ENCODE measurements at regions not wholly inside any gene's neighbourhood (a gene's known extent, or its start where the extent isn't known, plus 50 kb on each side); places are given as distances from the start of the nearest gene placed in this dataset.
"Not testable (repeated sequence)": the region's sequence is repeated elsewhere in the genome, so short reads cannot be mapped to it uniquely, and the experiment has no call there.

DNA sequence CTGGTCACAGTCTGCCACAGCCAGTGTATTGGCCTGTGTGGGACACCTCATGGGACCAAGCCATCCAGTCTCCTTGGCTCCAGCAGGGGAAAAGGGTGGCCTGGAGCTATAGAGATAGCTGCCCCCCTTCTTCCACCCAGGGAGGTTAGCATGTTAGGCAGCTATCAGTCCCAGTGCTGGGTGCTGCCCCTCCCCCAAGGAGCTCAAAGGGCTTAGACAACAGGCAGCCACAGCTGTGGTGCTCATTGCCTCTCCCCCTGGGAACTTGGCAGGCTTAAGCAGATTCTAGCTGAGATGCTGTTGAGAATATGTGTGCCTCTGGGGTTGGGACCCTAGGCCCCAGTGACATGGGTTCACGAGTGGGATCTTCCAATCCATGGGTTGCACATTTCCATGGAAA, 226.0 kb upstream of the PTGER4 start:
- DNase-seq, result no peak

DNA sequence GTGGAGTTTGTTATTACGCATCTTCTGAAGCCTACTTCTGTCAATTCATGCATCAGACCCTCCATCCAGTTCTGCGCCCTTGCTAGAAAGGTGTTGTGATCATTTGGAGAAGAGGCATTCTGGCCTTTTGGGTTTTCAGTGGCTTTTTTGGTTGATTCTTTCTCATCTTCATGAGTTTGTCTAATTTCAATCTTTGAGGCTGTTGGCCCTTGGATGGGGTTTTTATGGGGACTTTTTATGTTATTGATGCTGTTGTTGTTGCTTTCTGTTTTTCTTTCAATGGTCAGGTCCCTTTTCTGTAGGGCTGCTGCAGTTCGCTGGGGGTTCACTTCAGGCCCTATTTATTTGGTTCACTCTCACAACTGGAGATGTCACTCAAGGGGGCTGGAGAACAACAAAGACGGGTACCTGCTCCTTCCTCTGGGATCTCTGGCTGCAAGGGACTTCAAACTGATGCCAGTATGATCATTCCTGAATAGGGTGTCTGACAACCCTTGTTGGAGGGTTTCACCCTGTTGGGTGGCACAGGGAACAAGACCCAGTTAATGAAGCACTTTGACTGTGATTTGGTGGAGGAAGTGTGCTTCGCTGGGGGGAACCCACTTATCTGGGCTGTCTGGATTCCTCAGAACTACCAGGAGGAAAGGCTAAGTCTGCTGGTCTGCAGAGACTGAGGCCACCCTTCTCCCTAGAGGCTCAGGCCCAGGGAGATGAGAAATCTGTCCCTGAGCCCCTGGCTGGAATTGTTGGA, 226.7 kb upstream of the PTGER4 start:
- no peak for DNase-seq

DNA sequence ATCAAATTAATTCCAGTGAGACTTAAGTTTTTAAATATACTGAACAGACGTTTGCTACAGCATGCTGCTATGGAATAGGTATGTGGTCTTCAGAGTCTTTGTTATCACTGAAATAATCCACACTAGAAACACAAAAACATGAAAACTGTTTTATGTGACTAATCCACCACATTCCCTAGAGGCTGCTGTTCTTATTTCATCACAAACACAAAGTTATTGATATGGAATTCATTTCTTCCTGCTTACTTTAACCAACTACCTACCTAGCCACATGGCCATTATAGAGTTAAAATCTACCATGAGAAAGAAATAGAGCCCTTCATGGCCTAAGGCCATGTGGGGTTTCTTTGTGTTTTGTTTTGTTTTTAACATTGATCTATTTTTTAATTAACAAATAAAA, 232.3 kb upstream of the PTGER4 start:
- DNase-seq, result no peak

DNA sequence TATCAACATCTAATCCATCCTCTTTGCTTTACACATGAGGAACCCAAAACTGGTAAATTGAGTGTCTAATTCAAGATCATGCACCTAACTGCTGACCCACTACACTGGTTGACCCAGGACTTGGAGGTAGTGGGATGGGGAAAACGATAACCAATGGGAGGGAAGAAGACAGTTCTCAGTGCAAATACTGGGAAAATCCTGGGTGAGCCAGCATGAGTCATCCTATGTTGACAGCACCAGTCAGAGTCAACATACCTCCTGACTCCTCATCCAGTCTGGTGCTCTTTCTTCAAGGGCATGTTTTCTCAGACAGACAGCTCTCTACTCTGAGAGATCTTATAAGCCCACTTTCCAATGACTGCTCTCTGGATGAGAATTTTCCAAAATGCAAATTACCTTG, 232.8 kb upstream of the PTGER4 start:
- no peak for DNase-seq

DNA sequence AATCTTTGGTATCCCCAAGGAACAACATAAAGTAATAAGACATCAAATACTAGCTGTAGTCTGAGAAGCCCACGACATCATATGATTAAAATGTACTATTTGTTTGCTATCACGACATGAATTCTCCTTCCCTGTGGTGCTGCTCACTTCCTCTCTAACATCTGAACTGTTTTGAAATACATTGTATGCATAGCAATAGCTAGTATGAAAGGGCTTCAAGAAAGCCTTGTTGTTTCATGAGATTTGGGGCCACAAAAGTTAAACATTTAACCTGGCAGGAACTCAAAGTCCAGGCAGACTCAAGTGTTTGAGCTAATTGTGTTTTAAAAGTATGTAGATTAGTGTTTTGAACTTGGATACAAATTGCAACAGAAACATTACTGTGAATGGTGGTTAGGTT, 237.4 kb upstream of the PTGER4 start:
- no peak for DNase-seq

DNA sequence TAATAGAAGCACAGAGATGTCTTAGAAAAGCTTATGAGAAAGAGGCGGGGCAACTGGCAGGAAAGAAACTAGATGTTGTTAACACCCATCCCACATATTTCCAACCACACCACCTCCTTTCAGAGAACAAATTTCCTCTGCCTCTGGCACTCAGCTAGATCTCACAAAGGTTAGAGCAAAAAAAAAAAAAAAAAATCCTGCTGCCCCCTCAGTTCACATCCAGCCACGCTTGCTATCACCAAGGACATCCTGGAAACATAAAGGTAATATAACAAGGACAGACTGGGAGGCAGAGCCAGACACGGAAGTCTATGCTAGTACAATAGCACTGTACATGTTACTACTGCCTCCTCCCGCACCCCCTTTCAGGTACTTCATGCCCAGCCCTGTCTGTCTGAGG, 238.0 kb upstream of the PTGER4 start:
- no peak for DNase-seq

DNA sequence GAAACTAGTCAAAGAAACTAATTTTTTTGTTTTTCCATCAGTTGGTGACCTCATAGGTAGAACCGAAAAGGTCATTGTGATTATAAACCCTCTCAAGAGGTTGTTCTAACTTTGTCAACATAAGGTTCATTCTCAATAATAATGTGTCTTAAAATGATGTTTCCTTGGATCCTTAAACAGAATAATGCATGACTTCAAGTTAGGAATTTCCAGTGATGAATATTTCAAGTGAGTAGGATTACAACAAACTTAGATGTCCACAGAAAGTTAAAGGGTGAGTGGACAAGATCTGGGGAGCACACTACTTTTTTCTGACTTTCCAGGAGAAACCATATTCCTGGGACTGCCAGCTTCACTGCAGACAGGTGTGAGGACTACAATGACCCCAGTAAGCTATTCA, 239.0 kb upstream of the PTGER4 start:
- no peak for DNase-seq

DNA sequence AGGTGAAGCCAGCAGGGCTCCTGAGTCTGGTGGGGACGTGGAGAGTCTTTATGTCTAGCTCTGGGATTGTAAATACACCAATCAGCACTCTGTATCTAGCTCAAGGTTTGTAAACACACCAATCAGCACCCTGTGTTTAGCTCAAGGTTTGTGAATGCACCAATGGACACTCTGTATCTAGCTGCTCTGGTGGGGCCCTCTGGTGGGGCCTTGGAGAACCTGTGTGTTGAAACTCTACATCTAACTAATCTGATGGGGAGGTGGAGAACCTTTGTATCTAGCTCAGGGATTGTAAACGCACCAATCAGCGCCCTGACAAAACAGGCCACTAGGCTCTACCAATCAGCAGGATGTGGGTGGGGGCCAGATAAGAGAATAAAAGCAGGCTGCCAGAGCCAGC, 240.6 kb upstream of the PTGER4 start:
- not testable (repeated sequence) for DNase-seq

DNA sequence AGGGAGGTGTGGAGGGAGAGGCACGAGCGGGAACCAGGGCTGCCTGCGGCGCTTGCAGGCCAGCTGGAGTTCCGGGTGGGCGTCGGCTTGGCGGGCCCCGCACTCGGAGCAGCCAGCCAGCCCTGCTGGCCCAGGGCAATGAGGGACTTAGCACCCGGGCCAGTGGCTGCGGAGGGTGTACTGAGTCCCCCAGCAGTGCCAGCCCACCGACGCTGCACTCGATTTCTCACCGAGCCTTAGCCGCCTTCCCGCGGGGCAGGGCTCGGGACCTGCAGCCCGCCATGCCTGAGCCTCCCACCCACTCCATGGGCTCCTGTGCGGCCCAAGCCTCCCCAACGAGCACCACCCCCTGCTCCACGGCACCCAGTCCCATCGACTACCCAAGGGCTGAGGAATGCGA, 241.1 kb upstream of the PTGER4 start:
- not testable (repeated sequence) for DNase-seq

DNA sequence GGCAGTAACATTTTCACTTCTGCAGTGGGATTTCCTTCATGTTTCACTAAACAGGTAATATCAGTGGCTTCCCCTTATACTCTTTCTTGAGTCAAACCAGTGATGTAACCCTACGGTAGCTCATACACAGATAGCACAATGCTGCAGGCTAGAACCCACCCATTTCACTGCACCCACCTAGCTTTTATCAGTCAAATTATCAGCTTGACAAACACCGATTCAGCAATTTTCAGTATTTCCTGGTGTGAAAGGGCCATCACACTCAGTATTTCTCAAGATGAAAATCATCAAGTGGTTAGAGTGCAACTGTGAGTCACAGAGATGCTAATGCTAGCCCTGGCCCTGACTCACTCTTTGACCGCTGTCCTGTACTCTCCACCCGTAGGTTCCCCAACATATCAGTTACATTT, 242.3 kb upstream of the PTGER4 start:
- no peak for DNase-seq

DNA sequence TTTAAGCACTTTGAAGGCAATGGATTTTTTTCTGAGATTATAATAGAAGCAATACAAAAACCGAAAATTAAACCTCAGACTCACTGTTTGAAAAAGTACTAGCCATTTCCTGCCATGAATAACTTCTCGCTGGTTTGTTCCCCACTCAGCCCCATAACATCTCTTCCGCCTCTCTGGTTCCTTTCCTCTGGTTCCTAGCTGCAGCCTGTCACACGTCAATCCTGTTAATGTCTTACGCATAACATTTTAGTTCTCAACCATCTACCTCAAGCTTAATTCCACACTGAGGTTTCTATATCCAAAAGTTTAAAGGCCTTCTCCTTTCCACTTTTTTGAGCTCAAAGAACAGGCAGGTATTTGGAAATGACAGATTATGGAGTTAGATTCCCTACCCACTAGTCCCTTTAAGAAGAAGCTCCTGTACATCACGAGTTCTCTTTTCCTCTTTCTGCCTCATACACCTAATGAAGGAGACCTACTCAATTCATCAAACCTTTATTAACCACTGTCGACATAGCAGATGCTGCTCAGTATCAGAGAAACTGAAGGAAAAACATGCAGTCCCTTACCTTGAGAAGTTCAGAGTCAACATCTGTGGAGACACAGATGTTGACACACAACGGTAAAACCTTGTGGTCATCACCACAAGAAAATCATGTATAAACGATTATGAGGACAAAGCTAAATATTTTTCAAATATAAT, 243.0 kb upstream of the PTGER4 start:
- DNase-seq, result no peak

DNA sequence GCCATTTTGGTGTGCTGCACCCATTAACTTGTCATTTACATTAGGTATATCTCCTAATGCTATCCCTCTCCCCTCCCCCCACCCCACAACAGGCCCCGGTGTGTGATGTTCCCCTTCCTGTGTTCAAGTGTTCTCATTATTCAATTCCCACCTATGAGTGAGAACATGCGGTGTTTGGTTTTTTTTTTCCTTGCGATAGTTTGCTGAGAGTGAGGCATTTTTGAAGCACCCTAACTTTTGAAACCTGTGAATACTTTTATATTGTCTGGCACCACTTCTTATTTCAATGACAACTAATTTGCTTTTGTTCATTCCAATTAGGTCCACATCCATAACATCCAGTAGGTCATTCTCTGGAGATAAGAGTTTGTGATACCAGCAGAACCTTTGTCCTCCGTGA, 244.0 kb upstream of the PTGER4 start:
- DNase-seq, result not testable (repeated sequence)

DNA sequence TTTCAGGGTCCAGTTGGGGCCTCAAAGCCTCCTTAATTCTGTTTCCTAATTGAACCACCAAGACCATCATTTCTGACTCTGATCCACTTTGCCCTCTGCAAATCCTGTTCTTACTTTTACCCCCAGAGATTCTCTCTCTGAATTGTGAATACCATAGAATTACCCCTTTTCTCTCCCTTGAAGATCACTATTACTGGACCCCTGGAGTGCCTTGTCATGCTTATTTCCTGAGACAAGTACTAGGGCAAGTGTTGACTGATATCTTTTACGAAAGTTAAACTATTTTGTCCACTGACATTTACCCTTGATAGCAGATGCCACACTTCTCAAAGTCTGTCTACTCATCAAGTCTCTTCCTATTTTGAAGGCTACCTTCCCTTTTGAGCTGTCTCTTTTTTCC, 246.9 kb upstream of the PTGER4 start:
- no peak for DNase-seq

DNA sequence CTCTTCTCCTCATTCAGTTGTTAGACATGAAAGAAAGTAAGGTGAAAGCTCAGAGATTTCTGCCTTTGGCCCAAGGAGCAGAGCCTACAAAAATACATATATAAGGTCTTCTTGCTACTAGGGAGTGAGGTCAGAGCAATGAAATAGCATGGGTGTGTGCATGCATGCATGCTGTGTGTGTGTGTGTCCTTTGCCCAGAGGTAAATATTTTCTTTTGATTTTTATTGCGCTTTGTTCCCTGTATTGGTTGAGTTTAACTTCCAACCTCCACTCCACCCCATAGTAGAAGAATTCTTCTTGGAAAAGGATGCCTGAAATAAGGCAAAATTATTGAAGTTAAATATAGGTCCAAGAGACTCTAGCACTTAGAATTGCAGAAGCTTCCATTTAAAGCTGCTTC, 248.0 kb upstream of the PTGER4 start:
- DNase-seq, result no peak

DNA sequence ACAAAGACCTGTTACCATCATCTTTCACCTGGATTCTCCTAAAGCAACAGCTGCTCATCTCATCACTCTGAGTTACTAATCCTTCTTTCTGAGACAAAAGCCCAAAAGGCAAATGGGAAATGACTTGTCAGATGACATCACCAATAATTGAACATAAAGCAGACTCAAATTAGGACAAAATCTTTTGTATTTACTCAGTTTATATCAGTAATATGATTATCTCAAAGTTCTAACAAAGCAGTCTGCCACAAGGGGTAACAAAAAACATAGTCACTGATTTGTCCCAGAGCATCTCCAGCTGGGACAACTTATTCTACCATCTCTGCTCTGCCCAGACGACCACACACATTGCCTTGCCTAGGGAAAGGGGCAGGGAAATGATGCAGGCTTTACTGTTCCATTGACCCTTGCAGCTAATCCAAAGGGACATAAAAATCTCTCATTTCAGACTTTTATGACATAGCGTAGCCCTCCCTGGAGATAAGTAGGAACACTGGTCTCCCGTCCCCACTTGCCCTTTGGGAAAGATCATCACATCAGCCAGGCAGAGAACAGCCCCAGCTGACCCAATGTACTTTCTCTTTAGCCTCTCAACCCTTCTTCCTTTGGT, 249.5 kb upstream of the PTGER4 start:
- DNase-seq, result no peak

DNA sequence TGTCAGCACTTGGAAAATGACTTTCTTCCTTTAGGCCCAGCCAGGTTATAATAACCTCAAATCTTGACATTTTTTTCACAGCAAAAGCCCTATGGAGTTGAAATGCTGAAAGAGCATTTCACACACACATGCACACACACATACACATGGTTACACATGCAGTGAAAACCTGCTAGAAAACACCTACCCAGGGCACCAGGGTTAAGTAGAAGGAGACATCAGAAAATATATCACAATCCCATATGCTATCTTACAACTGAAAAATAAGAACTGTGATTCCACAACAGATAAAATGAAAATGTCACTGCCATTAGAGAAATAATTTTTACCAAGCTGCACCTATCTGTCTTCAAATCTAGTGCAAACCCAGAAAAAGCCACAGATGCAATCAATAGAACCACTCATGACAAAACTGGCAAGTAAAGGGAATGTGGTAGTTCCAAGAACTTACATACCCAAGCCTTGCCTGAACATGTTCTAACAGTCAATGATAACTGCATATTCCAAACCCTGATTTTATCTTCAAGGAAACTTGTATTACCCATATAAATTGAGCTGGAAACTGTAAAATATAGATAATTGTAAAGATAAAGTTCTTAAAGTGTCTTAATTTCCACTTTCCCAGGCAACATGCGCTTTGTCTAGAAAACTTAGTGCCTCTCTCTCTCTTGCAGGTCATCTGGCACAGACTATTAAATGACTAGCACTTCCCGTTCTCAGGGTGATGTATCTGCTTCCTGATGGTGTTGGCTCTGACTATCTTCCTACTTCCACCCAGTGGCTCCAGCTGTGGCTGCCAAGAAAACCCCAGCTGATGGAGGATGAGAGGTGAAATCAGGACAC, 250.2 kb upstream of the PTGER4 start:
- DNase-seq, result no peak

DNA sequence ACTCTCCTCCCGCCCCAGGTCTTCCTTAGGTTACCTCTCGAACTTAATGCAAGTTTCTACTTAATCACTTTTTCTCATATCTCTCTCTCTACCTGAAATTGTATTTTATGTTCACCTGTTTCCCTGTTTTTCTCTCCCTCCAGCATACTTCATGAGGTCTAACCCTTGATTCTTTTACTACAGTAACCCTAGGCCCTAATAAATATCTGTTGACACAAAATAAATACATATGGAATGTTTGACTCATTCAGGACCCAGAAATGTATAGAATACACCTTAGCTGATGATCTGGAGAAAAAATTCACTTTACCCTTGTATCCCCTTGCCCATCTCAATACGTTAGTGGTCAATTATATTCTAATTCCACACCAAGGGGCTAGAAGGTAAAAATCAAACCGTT, 250.9 kb upstream of the PTGER4 start:
- no peak for DNase-seq

DNA sequence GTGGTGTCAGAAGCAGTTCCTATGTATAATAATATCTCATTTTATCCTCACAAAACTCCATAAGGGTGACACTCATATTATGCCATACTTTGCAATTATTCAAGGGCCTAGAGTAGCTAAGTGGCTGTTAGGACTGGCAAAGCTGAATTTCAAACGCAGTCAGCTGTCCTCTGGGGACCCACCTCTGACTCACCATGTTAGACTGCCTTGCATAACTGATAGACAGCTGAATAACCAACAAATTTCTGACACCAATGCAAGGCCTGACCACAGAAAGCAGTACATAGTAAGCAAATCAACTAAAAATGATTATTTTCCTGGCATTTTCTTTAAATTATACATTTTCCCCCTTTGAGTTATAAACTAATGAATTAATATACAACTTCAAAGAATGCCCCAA, 251.6 kb upstream of the PTGER4 start:
- no peak for DNase-seq

DNA sequence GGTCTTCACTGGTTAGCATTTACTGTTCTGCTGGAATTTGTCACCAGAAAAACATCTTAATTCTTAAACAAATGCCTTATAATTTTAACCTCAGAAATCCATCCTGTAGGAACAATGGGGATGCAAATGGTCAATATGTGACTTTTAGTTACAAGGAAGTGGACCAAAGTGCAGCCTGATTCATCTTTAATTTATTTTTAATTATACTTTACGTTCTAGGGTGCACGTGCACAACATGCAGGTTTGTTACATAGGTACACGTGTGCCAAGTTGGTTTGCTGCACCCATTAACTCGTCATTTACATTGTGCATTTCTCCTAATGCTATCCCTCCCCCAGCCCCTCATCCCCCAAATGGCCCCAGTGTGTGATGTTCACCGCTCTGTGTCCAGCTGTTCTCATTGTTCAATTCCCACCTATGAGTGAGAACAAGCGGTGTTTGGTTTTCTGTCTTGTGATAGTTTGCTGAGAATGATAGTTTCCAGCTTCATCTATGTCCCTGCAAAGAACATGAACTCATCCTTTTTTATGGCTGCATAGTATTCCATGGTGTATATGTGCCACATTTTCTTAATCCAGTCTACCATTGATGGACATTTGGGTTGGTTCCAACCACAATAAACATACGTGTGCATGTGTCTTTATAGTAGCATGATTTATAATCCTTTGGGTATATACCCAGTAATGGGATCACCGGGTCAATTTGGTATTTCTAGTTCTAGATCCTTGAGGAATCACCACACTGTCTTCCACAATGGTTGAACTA, 262.5 kb upstream of the PTGER4 start:
- DNase-seq, result not testable (repeated sequence)

DNA sequence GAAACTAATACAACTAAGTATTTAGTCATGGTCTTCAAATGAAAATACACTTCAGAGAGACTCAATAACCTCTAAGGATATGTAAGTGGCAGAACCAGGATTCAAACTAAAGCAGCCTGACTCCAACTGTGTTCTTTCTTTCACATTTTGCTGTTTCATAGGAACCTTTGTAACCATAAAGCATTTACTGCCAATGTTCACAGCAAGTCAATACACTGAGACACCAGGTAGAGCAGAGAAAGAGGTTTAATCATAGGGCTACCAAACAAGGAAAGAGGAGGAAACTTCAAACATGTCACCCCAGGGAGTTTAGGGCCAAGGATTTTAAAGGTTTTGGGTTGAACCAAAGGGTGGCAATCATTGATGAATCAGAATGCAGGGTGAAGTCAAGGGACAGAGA, 263.1 kb upstream of the PTGER4 start:
- DNase-seq, result no peak

DNA sequence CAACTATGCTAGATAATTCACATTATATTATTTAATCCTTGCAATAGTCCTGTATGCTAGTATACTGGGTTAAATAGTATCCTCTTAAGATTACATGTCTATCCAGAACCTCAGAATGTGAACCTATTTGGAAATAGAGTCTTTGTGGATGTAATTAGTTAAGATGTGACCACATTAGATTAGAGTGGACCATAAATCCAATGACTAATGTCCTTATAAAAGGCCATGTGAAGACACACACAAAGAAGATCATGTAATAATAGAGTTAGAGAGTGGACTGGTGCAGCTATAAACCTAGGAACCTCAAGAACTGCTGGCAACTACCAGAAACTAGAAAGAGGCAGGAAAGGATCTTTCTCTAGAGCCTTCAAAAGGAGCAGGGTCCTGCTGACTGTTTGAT, 263.6 kb upstream of the PTGER4 start:
- no peak for DNase-seq

DNA sequence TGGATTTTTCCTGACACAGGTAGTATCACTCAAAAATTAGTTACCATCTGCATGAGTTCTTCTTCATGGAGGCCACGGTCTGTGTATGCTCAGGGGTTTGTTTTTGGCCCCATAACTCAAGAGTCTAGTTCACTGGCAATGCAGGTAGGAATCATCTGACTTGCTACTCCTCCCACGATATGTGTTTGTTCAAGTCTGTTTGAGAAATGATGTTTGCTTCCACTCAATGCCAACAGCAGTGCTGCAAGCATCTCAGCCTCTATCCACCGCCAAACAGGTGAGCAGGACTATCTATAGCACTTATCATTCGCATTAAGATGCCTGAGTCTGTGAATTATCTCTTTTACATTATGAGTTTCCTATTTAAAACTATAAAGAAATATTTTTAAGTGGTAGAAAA, 264.8 kb upstream of the PTGER4 start:
- DNase-seq, result no peak

DNA sequence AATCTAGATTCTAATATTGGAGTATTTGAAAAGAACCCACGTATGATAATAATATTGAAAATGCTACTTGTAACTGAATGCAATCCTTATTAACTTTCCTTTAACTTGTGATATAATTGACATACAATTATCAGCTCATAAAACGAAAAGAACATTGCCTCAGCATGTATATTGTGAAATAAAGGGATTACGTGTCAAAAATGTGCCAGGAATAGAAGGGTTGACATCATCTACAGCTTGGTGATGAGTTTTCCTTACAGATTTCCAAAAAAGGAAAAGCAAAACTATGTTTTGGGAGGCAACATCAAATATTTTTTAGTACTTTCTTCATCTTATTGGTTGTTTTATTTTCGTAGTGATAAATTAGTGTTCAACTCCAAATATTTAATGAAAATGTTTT, 266.0 kb upstream of the PTGER4 start:
- no peak for DNase-seq
